MCF 10A (cell line): ENCODE measurements at regions not wholly inside any gene's neighbourhood (a gene's known extent, or its start where the extent isn't known, plus 50 kb on each side); places are given as distances from the start of the nearest gene placed in this dataset.

Source experiments
- BruUV-seq: library from RNA; stranded (reverse); fragments of 400-500 nt; replicated peaks from 2 replicates; lab custom pipeline; 2021; lab: Mats Ljungman, UMichigan
- CTCF ChIA-PET: fragments of 300-600 bp; sonication (Branson Sonifier 250); formaldehyde crosslinking; extraction: SDS; loops from one replicate; lab custom pipeline; 2021; ENCODE audit warnings: antibody characterized with exemption, inconsistent platforms; lab: Yijun Ruan, JAX
- POLR2A ChIA-PET: fragments of 300-600, 350-650 bp; sonication (Branson Sonifier 250); formaldehyde crosslinking; extraction: SDS; loops from one replicate; lab custom pipeline; 2020; ENCODE audit warnings: antibody characterized with exemption, inconsistent platforms; lab: Yijun Ruan, JAX
- DNase-seq: peaks from one replicate; pipeline ENCODE4 v3.0.0-alpha.2; 2018; ENCODE audit not compliant: unreplicated experiment
- H3K27ac Mint-ChIP-seq: one replicate; pipeline ENCODE4 v1.8.0; 2022; ENCODE audit warnings: mild to moderate bottlenecking, low read depth, mixed read lengths; ENCODE audit not compliant: unreplicated experiment
- H3K27me3 Mint-ChIP-seq: one replicate; pipeline ENCODE4 v1.8.0; 2022; ENCODE audit warnings: mixed read lengths; ENCODE audit not compliant: insufficient read depth, unreplicated experiment
- H3K36me3 Mint-ChIP-seq: one replicate; pipeline ENCODE4 v1.8.0; 2022; ENCODE audit warnings: mild to moderate bottlenecking, moderate library complexity, mixed read lengths; ENCODE audit not compliant: insufficient read depth, unreplicated experiment
- H3K4me1 Mint-ChIP-seq: one replicate; pipeline ENCODE4 v1.8.0; 2022; ENCODE audit warnings: mixed read lengths; ENCODE audit not compliant: insufficient read depth, unreplicated experiment
- H3K4me3 Mint-ChIP-seq: one replicate; pipeline ENCODE4 v1.8.0; 2022; ENCODE audit warnings: mild to moderate bottlenecking, moderate library complexity, mixed read lengths; ENCODE audit not compliant: unreplicated experiment
- H3K9me3 Mint-ChIP-seq: one replicate; pipeline ENCODE4 v1.8.0; 2022; ENCODE audit warnings: mixed read lengths; ENCODE audit not compliant: unreplicated experiment
- intact Hi-C: fragments of 100-400 bp; cut with micrococcal nuclease; formaldehyde crosslinking; loops from 2 replicates; pipeline ENCODE4 v1.14.1; 2022
- TF ChIP-seq, protein P1 (sequence below): fragments of 200-600 bp; IDR thresholded peaks from one replicate; pipeline ENCODE4 v1.8.0; 2022; ENCODE audit warnings: antibody characterized with exemption, mild to moderate bottlenecking; ENCODE audit not compliant: unreplicated experiment

GRCh38 chr16:35398180-35398579, 1938.8 kb downstream of the TP53TG3F start:
- Mint-ChIP-seq H3K9me3 (peaks cover 7% of the 10 kb centered on the region), H3K4me3 (no peak overlapping the region), H3K4me1 (peaks cover 11% of the 10 kb centered on the region), H3K36me3 (no peaks in the 10 kb centered on the region), H3K27ac (peak overlapping the region; percentile 29), H3K27me3 (no peaks in the 10 kb centered on the region)
- TF ChIP-seq, protein P1, sequence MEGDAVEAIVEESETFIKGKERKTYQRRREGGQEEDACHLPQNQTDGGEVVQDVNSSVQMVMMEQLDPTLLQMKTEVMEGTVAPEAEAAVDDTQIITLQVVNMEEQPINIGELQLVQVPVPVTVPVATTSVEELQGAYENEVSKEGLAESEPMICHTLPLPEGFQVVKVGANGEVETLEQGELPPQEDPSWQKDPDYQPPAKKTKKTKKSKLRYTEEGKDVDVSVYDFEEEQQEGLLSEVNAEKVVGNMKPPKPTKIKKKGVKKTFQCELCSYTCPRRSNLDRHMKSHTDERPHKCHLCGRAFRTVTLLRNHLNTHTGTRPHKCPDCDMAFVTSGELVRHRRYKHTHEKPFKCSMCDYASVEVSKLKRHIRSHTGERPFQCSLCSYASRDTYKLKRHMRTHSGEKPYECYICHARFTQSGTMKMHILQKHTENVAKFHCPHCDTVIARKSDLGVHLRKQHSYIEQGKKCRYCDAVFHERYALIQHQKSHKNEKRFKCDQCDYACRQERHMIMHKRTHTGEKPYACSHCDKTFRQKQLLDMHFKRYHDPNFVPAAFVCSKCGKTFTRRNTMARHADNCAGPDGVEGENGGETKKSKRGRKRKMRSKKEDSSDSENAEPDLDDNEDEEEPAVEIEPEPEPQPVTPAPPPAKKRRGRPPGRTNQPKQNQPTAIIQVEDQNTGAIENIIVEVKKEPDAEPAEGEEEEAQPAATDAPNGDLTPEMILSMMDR = no peak
- DNase-seq = peak; percentile 43
- intact Hi-C loops = no loop called here
- ChIA-PET CTCF (interaction anchor here (0.7 to 1.2 kb wide), 3 partner anchors 9 to 280 kb away, joined by 3 to 4 read pairs (median 3); no protein-coding TSS in a partner anchor), POLR2A (no interaction called here)
- no TSS peak for BruUV-seq

- TF ChIP-seq, protein P1 = no peak
- BruUV-seq = no TSS peak
- Mint-ChIP-seq H3K9me3 (peaks cover 7% of the 10 kb centered on the region), H3K27me3 (no peaks in the 10 kb centered on the region), H3K27ac (peak overlapping the region; percentile 29), H3K4me3 (no peak overlapping the region), H3K4me1 (peaks cover 11% of the 10 kb centered on the region), H3K36me3 (no peaks in the 10 kb centered on the region)
- no peak for DNase-seq
- POLR2A ChIA-PET = no interaction called here
- intact Hi-C loops = no loop called here
- CTCF ChIA-PET = interaction anchor here (0.7 to 1.2 kb wide), 2 partner anchors 43 to 134 kb away, joined by 3 read pairs; no protein-coding TSS in a partner anchor
Measured at GRCh38 chr16:35399133-35399532, 1939.7 kb downstream of the TP53TG3F start.

DNA sequence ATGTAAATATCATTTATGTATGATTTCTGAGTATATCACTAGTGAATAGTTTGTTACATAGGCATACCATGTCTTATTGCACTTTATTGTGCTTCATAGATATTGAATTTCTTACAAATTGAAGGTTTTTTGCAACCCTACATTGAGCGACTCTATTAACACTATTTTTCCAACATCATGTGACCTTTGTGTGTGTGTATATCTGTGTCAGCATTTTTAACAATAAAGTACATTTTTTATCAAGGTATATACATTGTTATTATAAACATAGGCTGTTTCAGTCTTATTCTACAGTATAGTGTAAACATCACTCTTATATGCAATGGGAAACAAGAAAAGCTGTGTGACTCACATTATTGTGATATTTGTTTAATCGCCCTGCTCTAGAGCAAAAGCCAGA, 1944.9 kb downstream of the TP53TG3F start:
- DNase-seq = no peak
- TF ChIP-seq, protein P1 = no peak
- no TSS peak for BruUV-seq
- ChIA-PET CTCF (no interaction called here), POLR2A (no interaction called here)
- no peak overlapping the region for H3K27ac Mint-ChIP-seq
- intact Hi-C loops = no loop called here
- no peak overlapping the region for H3K4me3 Mint-ChIP-seq
- H3K36me3 Mint-ChIP-seq = no peaks in the 10 kb centered on the region
- no peaks in the 10 kb centered on the region for H3K27me3 Mint-ChIP-seq
- H3K9me3 Mint-ChIP-seq = peaks cover 7% of the 10 kb centered on the region
- no peaks in the 10 kb centered on the region for H3K4me1 Mint-ChIP-seq

GRCh38 chr16:35405526-35405925, 1946.1 kb downstream of the TP53TG3F start:
- H3K4me1 Mint-ChIP-seq = no peaks in the 10 kb centered on the region
- intact Hi-C loops = no loop called here
- ChIA-PET POLR2A (no interaction called here), CTCF (interaction anchor here (3.4 kb wide), 1 partner anchor 15 kb away, joined by 17 read pairs; no protein-coding TSS in a partner anchor)
- no peaks in the 10 kb centered on the region for H3K27me3 Mint-ChIP-seq
- H3K27ac Mint-ChIP-seq = no peak overlapping the region
- TF ChIP-seq, protein P1 = no peak
- no peaks in the 10 kb centered on the region for H3K36me3 Mint-ChIP-seq
- peaks cover under 1% of the 10 kb centered on the region for H3K9me3 Mint-ChIP-seq
- no peak overlapping the region for H3K4me3 Mint-ChIP-seq
- no peak for DNase-seq
- no TSS peak for BruUV-seq
